GM19324 (cell line): ENCODE measurements at regions not wholly inside any gene's neighbourhood (a gene's known extent, or its start where the extent isn't known, plus 50 kb on each side); places are given as distances from the start of the nearest gene placed in this dataset.

Experiments
- ATAC-seq: cut with Tn5 transposase; IDR thresholded peaks from one replicate; pipeline ENCODE4 v1.9.1; 2021; ENCODE audit warnings: mild to moderate bottlenecking, moderate library complexity; ENCODE audit not compliant: unreplicated experiment, low FRiP score

DNA sequence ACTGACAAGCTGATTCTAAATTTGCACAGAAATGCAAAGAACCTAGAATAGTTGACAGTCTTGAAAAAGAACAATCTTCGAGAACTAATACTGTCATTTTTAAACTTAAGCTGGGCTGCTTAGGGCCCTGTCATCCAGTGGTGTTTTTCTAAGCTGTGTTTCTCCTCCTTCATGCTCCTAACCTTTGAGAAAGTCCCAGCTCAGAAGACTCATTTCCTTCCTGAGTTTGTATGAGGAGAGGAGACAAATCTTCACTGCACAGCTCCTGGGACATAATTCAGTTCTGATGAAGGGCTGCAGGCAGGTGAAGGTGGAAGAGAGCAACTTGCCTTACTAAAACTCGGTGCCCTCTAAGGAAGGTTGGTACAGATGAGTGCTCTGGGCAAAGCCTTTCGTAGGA lies 109.5 kb upstream of the ANKRD55 start:
- ATAC-seq = no peak

DNA sequence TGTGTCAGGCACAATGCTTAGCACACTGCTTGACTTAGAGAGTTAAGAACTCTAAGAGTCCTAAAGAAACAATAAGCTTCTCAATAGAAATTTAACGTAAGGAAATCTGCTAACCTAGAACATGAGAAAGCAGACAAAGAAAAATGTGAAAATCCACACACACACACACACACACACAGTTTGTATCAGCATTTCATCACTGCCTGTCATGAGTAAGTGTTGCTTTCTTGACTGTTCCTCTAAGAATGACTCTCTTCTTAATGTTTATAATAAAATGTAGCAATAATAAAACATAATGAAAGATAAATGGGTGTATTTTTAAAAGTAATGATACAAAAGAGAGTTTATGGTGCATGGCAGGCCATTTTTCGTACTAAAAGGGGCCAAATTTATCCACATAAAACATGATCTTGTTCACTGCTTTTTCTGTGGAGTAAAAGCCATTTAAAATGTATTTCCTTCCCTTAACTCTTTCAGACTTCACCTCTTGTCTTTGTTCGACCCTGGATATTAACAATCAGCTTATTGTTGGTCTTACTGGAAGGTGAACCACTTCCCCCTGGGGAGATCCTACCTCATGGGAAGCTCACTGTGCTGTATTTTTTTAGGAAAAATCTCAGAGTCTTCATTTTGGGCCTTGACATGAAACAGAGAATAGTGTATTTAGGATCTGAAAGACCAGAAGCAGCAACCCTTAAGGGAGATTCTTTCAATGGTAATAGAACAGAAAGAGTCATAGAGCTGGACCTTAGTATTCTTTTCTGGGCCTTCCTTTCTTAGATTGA lies 107.3 kb upstream of the ANKRD55 start:
- no peak for ATAC-seq

DNA sequence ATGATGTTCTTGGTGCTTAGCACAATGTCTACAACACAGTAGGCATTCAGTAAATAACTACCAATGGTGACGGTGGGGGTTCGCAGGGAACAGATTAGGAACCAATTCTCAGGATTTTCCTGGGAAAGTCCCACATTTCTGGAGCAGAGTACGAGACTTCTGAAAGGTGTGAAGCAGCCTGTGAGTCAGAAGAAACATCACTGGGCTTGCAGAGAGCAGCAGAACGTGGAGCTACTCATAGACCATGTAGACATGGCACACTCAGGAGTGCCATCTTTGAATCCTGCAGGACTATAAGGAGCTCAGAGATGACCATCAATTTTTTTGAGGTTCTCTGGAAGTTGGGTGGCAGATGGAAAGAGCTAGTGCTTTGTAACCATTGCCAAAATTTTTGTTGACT lies 106.6 kb upstream of the ANKRD55 start:
- no peak for ATAC-seq

DNA sequence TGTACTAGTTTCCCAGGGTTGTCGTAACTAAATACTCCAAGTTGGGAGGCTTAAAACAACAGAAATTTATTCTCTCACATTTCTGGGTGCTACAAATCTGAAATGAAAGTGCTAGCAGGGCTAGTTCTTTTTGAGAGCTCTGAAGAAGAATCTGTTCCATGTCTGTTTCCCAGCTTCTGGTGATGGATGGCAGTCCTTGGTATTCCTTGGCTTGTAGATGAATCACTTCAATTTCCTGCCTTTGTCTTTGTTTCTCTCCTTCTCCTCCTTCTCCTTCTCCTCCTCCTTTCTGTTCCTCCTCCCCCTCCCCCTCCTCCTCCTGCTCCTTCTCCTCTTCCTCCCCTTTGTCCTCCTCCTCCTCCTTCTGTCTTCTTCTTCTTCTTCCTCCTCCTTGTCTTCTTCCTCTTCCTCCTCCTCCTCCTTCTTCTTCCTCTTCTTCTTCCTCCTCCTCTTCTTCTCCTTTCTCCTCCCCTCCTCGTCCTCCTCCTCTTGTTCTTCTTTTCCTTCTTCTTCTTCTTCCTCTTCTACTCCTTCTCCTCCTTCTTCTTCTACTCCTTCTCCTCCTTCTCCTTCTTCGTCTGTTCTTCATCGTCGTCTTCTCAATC lies 104.7 kb upstream of the ANKRD55 start:
- no peak for ATAC-seq

DNA sequence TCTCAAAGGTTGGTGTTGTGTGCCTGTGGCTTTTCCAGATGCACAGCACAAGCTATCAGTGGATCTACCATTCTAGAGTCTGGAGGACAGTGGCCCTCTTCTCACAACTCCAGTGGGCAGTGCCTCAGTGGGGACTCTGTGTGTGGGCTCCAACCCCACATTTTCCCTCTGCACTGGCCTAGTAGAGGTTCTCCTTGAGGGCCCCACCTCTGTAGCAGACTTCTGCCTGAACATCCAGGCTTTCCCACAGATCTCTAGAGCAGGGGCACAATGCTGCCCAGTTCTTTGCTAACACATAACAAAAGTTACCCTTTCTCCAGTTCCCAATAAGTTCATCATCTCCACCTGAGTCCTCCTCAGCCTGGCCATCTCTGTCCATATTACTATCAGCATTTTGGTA lies 102.1 kb upstream of the ANKRD55 start:
- no peak for ATAC-seq

DNA sequence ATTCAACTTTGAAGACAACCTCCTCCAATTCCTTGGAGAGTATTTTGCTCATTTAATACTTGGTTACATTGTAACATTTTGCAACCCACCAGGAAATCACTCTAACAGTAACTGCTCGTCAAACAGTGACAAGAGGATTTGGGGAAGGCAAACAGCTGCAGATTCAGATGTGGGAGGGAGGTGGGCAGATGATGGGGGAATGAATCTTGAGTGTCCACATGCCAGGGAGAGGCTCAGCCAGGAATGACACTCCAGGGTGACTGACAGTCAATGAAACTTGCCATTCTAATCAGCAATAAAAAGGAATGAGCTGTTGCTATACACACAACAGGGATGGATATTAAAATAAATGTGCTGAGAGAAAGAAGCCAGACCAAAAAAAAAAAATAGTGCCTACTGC lies 97.7 kb upstream of the ANKRD55 start:
- no peak for ATAC-seq

DNA sequence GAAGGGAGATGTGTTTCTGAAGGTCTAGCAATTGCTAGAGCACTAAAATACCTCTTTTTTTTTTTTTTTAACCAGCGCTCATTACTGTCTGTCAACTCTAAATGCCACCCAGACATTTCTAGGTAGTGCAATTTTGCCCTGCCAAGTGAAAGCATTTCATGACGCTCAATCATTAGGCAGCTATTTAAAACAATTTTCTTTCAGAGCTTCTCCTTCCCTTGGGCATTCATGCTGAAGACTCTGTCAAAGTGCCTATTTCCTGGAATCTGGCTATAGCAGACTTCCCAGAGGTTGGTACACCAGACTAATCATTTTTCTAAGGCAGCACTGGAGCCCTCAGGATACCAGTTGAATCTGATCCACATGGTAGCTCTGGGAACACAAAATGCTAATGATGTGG lies 97.0 kb upstream of the ANKRD55 start:
- ATAC-seq = no peak

DNA sequence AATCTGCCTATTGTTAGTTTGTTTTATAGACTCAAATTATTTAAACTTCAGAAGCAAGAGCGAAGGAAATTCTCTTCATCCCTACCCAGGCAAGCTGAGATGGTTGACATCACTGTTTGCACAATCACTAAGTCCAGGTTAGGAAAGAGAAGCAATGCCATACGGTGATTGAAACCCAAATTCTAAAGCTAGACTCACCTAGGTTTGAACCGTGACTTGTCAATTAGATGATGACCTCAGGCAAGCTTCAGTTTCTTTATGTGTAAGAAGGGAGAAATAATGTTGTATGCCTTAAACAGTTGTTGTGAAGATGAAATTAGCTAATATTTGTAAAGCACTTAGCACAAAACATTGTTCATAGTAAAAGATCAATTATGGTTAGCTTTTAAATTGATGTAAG lies 96.5 kb upstream of the ANKRD55 start:
- ATAC-seq = no peak

DNA sequence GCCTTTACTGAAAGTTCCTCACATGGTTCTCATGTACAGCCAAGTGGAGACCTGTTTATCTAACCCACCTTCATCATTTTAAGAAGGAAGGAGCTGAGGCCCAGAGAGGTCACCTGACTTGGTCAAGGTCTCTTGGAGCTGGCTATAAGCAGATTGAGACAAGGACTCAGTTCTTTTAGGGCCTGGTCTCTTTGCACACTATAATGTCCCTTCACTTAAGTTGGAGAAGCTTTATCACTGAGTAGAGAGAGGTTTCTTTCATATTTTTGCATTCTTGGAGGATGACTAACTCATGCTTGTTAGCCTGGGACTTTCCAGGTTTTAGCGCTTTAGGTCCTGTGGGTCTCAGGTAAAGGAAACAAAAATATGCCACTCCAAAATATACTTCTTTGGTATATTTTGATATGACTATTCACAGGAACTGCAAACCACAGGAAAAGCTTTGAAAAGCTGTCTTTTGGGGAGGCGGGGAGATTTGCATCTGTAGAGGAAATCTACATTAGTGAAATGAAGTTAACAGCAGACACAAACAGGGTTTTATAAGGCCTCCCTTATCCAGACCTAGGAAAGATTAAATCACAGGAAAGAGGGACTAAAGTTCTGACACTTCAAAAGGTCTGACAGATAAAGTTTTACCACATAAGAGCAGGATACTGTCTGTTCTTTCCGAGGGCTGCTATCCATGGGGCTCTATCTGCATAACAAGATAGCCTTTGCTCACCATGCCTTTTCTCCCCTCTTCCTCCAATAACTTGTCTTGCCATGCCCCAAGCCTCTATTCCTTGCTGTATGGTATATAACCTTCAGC lies 95.8 kb upstream of the ANKRD55 start:
- no peak for ATAC-seq

DNA sequence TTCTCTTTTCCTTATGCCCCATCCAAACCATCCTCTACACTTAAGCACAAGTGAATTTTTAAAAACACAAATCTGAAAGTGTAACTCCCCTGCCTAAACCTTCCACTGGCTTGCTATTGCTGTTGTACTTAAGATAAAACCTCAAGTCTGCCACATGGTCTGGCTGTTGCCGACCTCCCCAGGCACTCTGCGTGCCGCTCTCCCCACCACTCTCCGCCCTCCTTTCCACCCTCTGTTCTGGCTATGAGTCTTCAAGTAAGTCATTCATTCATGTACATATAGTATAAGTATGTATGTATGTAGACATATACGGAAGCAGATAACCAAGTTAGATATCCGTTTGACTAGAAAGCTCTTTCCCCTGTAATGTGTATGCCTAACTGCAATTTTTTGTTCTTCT lies 94.7 kb upstream of the ANKRD55 start:
- ATAC-seq = no peak

DNA sequence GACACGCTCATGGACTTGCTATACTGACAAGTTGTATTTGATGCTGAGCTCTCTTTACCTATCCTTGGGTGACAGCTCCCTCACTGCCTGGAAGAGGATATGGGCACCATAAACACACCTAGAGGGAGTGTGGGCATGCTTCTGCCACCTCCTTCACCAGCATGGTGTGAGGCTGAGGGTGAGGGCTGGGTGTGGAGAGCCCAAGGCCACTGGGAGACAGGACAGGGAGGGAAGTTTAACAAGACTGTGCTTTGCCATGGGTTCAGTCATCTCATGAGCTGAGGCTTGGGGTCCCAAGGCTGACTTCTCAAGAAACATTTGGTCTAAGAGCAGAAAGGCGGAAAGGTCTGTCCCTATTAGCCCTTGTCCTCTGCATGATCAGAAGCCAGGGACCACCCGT lies 93.6 kb upstream of the ANKRD55 start:
- no peak for ATAC-seq

DNA sequence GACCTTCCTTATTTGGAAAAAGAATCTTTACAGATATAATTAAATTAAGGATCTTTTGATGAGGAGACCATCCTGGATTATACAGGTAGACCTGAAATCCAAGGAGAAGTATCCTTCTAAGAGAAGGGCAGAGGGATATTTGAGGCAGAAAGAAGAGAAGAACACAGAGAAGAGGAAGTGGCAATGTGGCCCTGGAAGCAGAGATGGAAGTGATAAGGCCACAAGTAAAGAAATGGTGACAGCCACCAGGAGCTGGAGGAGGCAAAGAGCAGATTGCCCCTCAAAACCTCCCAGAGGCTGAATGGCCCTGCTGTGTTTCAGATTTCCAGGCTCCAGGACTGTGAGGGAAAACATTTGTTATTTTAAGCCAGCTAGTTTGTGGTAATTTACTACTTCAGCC lies 93.0 kb upstream of the ANKRD55 start:
- no peak for ATAC-seq

DNA sequence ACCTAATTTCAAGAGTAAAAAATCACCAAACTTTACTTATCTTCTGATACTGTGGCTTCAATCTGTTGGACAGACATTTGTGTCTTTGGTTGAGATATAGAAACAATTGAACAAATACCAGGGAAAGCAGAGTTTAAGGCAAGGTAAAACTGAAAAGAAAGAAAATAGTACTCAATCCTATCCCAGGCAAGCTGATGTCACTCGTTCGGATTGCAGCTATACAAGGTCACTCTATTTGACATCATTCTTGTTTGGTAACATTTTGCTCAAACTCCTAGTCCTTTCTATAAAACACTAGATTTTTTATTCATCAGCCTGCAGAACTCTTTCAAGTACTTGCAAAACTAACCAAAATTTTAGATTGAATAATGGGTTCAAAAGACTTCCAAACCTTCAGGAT lies 91.9 kb upstream of the ANKRD55 start:
- ATAC-seq = no peak

DNA sequence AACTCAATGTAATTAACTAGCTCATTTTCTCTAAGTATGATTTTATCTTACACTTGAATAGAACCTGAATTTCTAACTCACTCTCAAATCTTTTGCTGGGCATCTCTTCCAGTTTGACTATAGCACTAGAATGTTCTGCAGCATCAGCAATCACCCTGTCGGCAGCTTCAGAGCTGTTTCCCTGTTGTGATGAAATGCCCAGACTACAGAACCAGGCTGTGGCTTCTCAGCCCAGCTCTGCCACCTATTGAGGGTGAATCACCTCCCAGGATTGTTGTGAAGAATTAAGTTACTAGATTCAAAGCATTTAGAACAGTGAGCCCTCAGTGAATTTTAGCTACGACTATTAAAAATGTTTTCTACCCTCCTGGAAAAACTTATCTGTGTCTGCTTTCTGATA lies 90.4 kb upstream of the ANKRD55 start:
- no peak for ATAC-seq

DNA sequence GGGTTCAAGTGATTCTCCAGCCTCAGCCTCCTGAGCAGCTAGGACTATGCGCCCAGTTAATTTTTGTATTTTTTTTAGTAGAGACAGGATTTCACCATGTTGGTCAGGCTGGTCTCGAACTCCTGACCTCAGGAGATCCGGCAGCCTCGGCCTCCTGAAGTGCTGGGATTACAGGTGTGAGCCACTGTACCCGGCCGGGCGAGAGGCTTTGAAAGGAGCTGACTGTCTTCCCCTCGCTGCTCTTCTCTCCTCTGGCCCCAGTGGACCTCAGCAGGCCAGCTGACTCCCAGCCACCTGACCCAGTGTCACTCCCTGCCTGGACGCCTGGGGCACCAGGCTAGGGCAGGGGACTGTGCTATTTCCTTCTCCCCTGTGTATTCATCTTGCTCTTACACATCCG lies 89.5 kb upstream of the ANKRD55 start:
- ATAC-seq = no peak

DNA sequence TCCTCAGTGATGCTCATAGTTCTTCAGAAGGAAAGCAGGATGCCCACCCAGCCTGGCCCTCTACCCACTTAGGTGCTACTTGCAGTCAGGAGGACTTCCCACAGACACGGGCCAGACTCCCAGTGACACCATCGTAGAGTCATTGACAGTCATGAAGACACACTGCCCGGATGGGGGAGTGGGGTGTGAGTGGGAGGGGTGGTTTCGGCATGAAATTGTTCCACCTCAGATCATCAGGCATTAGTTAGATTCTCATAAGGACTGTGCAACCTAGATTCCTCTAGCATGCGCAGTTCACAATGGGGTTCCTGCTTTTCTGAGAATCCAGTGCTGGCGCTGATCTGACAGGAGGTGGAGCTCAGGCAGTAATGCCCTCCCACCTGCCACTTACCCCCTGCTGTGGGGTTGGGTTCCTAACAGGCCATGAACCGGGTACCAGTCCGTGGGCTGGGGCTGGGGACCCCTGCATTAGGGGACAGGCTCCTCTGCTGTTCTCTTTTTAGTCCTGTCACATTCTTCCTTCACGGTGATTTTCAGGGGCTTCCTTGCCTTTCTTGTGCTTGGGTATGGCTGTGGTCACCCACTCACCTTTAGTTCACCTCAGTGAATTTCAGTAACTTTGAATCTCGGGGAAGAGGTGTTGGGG lies 88.2 kb upstream of the ANKRD55 start:
- ATAC-seq = no peak

DNA sequence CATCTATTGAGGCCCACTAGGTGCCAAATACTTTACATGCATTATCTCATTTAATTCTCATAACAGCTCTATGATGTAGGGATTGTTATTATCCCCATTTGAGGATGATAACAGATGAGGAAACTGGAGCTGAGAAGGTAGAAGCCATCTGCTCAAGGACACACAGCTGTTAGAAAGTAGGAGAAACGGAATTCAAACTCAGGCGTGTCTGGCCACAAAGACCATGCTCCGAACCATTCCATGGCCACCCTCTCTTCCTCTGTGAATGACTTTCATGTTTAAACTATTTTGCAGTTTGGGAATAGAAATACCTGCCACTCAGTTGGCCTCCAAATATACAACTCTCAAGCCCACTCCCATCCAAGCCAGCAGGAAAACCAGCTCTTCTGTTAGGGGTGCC lies 87.6 kb upstream of the ANKRD55 start:
- ATAC-seq = no peak

DNA sequence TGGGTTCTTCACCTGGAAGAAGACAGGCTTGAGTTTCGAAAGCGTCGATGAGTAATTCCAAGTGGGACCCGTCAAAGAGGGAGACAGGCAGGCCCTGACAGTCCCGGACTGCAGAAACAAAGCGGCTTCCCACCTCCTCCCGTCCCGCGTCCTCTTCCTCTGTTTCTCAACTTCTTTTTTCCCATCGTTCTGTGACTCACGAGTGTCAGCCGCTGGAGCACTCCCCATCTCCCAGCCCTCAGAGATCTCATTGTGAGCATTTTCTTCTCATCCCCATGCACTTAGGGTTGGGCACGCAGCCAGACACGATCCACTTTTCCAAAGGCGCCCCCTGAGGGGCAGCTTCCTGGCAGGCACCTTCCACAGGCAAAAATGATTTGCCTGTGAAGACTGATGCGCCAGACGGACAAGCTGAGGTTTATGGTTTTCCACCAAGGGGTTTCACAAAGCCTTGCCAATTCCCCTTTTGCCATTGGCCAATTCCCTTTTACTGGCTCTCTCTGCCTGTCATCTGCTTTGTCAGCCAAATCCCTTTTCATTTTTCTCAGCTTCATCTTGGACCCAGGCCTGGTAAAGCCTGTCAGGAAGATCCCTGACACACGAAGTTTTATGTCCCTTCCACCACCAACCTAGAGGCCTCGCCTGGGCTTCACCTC lies 86.5 kb upstream of the ANKRD55 start:
- no peak for ATAC-seq

DNA sequence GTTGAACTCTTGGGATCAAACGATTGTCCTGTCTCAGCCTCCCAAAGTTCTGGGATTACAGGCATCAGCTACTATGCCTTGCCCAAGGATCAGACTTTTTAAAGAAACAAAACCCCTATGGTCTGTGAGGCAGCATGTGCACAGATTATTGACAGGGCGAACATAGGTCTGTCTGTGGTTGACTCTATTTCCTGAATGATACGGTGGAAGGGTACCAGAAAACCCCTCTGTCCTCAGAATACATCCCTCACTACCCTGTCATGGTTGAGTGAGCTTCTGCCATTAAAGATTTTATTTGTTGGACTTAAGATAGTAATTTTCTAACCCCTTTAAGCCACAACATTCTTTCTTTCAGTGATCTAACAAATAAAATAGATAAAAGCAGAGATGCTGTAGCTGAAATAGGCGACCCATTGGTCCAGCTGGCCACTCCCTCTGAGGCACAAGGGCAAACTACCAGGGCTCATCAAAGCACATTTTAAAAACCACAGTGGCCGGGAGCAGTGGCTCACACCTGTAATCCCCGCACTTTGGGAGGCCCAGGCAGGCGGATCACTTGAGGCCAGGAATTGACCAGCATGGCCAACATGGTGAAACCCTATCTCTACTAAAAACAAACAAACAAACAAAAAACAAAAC lies 84.9 kb upstream of the ANKRD55 start:
- no peak for ATAC-seq

DNA sequence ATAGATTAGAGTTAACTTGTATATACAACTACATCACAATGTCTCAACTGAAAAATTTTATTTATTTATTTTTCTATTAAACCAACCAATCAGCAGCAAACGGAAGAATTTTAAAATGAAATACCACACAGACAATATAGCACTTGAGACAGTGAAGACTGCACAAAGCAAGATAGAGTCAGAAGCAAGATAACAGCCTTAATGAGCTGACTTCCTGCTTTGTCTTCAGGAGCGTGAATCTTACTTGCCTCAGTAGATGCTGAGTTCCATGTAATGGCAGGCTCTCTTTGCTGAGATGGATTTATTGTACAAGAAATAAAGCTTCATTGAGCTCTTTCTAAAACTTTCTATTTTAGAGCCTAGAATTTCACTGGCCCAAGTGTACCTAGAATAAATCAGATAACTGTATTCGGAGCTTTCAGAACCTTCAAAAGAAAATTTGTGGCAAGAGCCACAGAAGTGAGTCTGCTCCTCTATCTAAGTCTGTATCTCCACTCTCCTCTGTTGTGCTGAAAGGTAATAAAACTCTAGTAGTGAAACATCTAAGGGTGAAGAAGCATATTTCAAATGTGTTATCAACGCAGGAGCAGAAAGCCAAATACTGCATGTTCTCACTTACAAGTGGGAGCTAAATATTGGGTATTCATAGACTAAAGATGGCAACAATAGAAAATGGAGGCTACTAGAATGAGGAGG lies 83.3 kb upstream of the ANKRD55 start:
- ATAC-seq = no peak
